Lower leg skin (tissue), 3 donors: ENCODE measurements at regions not wholly inside any gene's neighbourhood (a gene's known extent, or its start where the extent isn't known, plus 50 kb on each side); places are given as distances from the start of the nearest gene placed in this dataset.

Experiments used
- POLR2A ChIP-seq, 2 donors: fragments of 450-650 bp; IDR thresholded peaks; one replicate each; pipeline ENCODE4 v1.6.1; 2016 to 2017; ENCODE audit warnings: antibody characterized with exemption in 2 of 2, mild to moderate bottlenecking in 1 of 2, moderate library complexity in 1 of 2
- TF ChIP-seq, protein P1 (sequence below), 3 donors: fragments of 450-650 bp; IDR thresholded peaks; one replicate each; pipeline ENCODE4 v1.5.1; 2016; ENCODE audit warnings: antibody characterized with exemption in 3 of 3, mild to moderate bottlenecking in 3 of 3, moderate library complexity in 2 of 3

- TF ChIP-seq, protein P1, sequence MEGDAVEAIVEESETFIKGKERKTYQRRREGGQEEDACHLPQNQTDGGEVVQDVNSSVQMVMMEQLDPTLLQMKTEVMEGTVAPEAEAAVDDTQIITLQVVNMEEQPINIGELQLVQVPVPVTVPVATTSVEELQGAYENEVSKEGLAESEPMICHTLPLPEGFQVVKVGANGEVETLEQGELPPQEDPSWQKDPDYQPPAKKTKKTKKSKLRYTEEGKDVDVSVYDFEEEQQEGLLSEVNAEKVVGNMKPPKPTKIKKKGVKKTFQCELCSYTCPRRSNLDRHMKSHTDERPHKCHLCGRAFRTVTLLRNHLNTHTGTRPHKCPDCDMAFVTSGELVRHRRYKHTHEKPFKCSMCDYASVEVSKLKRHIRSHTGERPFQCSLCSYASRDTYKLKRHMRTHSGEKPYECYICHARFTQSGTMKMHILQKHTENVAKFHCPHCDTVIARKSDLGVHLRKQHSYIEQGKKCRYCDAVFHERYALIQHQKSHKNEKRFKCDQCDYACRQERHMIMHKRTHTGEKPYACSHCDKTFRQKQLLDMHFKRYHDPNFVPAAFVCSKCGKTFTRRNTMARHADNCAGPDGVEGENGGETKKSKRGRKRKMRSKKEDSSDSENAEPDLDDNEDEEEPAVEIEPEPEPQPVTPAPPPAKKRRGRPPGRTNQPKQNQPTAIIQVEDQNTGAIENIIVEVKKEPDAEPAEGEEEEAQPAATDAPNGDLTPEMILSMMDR (IDR thresholded peaks at IDR 0.05), result no peak
- TF ChIP-seq POLR2A (IDR thresholded peaks at IDR 0.05), result no peak
Measured at GRCh38 chr18:1075876-1076275, 171.2 kb downstream of the ADCYAP1 start.
